Tibial artery (tissue), 4 donors: ENCODE measurements at regions not wholly inside any gene's neighbourhood (a gene's known extent, or its start where the extent isn't known, plus 50 kb on each side); places are given as distances from the start of the nearest gene placed in this dataset.

Experiments
- DNase-seq, 2 donors: peaks; one replicate each; pipeline ENCODE4 v3.0.0-alpha.2; 2019
- H3K27ac ChIP-seq, 2 donors: fragments of 200-600 bp; sonication (generic) in 1 of 2; 1 replicate in 1 of 2; 2 replicates in 1 of 2; pipeline ENCODE4 v1.5.1; 2018 to 2019; ENCODE audit warnings: mild to moderate bottlenecking in 1 of 2
- H3K27me3 ChIP-seq, 2 donors: fragments of 200-600 bp; sonication (generic) in 1 of 2; one replicate each; pipeline versions ENCODE4 v1.5.1 to v1.6.0; 2016 to 2019
- H3K36me3 ChIP-seq, 3 donors: fragments of 200-600 bp; sonication (generic) in 2 of 3; one replicate each; pipeline ENCODE4 v1.5.1; 2016 to 2019; ENCODE audit warnings: mild to moderate bottlenecking in 2 of 3
- H3K4me1 ChIP-seq, 4 donors: fragments of 200-600 bp; sonication (generic) in 2 of 4; 1 replicate in 3 of 4; 2 replicates in 1 of 4; pipeline ENCODE4 v1.5.1; 2016 to 2019
- H3K4me3 ChIP-seq, 2 donors: fragments of 200-600 bp; sonication (generic) in 1 of 2; 1 replicate in 1 of 2; 2 replicates in 1 of 2; pipeline ENCODE4 v1.5.1; 2018 to 2019; ENCODE audit warnings: mild to moderate bottlenecking in 2 of 2
- H3K9me3 ChIP-seq, 3 donors: fragments of 200-600 bp; sonication (generic) in 1 of 3; one replicate each; pipeline ENCODE4 v1.5.1; 2016 to 2019
- CTCF ChIP-seq, 2 experiments: fragments of 200-600 bp in 1 of 2; fragments of 450-650 bp in 1 of 2; IDR thresholded peaks; one replicate each; pipeline ENCODE4 v1.5.1; 2017 to 2019; ENCODE audit warnings: antibody characterized with exemption in 2 of 2, mild to moderate bottlenecking in 1 of 2, moderate library complexity in 1 of 2
- intact Hi-C: fragments of 100-400 bp; cut with DNase I; formaldehyde crosslinking; loops from one replicate; pipeline ENCODE4 v1.15.0; 2023; ENCODE audit warnings: low total_unique reads

GRCh38 chr11:43579171-43579918, 101.2 kb upstream of the HSD17B12 start:
- TF ChIP-seq CTCF (IDR thresholded peaks at IDR 0.05), result peak in 1 of 2 experiments; percentile 6
- DNase-seq, result no peak
- no peak overlapping the region for H3K27ac ChIP-seq
- H3K27me3 ChIP-seq, result peaks cover 0 to 99% of the 10 kb centered on the region in 2 donors
- peaks cover 0 to 73% (median 59%) of the 10 kb centered on the region in 4 donors for H3K4me1 ChIP-seq
- no peaks in the 10 kb centered on the region for H3K9me3 ChIP-seq
- intact Hi-C loops, result no loop called here
- H3K4me3 ChIP-seq, result peak overlapping the region; percentile 26 to 54
- H3K36me3 ChIP-seq, result no peaks in the 10 kb centered on the region

GRCh38 chr11:43579919-43580276, 100.6 kb upstream of the HSD17B12 start:
- Histone ChIP-seq H3K4me3 (peak overlapping the region; percentile 26 to 54), H3K4me1 (peaks cover 0 to 69% (median 57%) of the 10 kb centered on the region in 4 donors), H3K27me3 (peaks cover 0 to 99% of the 10 kb centered on the region in 2 donors), H3K36me3 (no peaks in the 10 kb centered on the region), H3K27ac (no peak overlapping the region), H3K9me3 (no peaks in the 10 kb centered on the region)
- no peak for TF ChIP-seq CTCF (IDR thresholded peaks at IDR 0.05)
- intact Hi-C loops, result no loop called here
- no peak for DNase-seq

GRCh38 chr11:43580735-43581369, 99.7 kb upstream of the HSD17B12 start:
- TF ChIP-seq CTCF (IDR thresholded peaks at IDR 0.05), result no peak
- peaks cover 0 to 59% (median 48%) of the 10 kb centered on the region in 4 donors for H3K4me1 ChIP-seq
- H3K4me3 ChIP-seq, result peak overlapping the region in 1 of 2 donors; percentile 34
- intact Hi-C loops, result no loop called here
- H3K36me3 ChIP-seq, result no peaks in the 10 kb centered on the region
- H3K27ac ChIP-seq, result no peak overlapping the region
- no peak for DNase-seq
- peaks cover 0 to 92% of the 10 kb centered on the region in 2 donors for H3K27me3 ChIP-seq
- no peaks in the 10 kb centered on the region for H3K9me3 ChIP-seq

GRCh38 chr11:43581370-43582023, 99.0 kb upstream of the HSD17B12 start:
- no peak for TF ChIP-seq CTCF (IDR thresholded peaks at IDR 0.05)
- DNase-seq, result no peak
- H3K27me3 ChIP-seq, result peaks cover 0 to 86% of the 10 kb centered on the region in 2 donors
- no peaks in the 10 kb centered on the region for H3K9me3 ChIP-seq
- H3K4me3 ChIP-seq, result peak overlapping the region in 1 of 2 donors; percentile 34
- no peak overlapping the region for H3K27ac ChIP-seq
- H3K4me1 ChIP-seq, result peaks cover 0 to 53% (median 42%) of the 10 kb centered on the region in 4 donors
- intact Hi-C loops, result no loop called here
- H3K36me3 ChIP-seq, result no peaks in the 10 kb centered on the region

GRCh38 chr11:43582024-43582862, 98.3 kb upstream of the HSD17B12 start:
- no peaks in the 10 kb centered on the region for H3K9me3 ChIP-seq
- peaks cover 0 to 79% of the 10 kb centered on the region in 2 donors for H3K27me3 ChIP-seq
- H3K4me3 ChIP-seq, result no peak overlapping the region
- TF ChIP-seq CTCF (IDR thresholded peaks at IDR 0.05), result no peak
- peaks cover 0 to 45% (median 40%) of the 10 kb centered on the region in 4 donors for H3K4me1 ChIP-seq
- intact Hi-C loops, result no loop called here
- DNase-seq, result no peak
- no peak overlapping the region for H3K27ac ChIP-seq
- H3K36me3 ChIP-seq, result no peaks in the 10 kb centered on the region
